ENCODE measurements at regions not wholly inside any gene's neighbourhood (a gene's known extent, or its start where the extent isn't known, plus 50 kb on each side); places are given as distances from the start of the nearest gene placed in this dataset.

DNA sequence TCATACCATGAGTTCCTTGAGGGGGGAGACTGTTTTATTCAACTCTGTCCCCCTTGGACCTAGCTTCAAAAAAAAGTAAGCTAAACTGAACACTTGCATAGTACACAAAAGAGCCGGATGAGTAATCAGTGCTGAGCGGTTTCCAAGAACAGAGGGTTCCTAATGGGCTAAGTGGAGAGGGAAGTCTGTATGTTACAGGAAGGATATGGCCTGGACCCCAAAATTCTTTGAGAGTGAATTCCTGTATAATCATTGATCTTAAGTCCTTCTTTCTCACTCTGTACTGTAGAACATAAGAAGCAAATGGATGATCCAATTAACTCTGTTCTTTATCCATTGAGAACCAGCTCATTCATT lies 324.7 kb upstream of the CNR1 start:
- TF ChIP-seq, protein P1, sequence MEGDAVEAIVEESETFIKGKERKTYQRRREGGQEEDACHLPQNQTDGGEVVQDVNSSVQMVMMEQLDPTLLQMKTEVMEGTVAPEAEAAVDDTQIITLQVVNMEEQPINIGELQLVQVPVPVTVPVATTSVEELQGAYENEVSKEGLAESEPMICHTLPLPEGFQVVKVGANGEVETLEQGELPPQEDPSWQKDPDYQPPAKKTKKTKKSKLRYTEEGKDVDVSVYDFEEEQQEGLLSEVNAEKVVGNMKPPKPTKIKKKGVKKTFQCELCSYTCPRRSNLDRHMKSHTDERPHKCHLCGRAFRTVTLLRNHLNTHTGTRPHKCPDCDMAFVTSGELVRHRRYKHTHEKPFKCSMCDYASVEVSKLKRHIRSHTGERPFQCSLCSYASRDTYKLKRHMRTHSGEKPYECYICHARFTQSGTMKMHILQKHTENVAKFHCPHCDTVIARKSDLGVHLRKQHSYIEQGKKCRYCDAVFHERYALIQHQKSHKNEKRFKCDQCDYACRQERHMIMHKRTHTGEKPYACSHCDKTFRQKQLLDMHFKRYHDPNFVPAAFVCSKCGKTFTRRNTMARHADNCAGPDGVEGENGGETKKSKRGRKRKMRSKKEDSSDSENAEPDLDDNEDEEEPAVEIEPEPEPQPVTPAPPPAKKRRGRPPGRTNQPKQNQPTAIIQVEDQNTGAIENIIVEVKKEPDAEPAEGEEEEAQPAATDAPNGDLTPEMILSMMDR (IDR thresholded peaks at IDR 0.05), result no peak
- no peak for TF ChIP-seq POLR2A (IDR thresholded peaks at IDR 0.05)

Measured in tibial nerve (tissue), 3 donors.